GM19023 (cell line): ENCODE measurements at regions not wholly inside any gene's neighbourhood (a gene's known extent, or its start where the extent isn't known, plus 50 kb on each side); places are given as distances from the start of the nearest gene placed in this dataset.

Source experiments
- ATAC-seq: cut with Tn5 transposase; IDR thresholded peaks from one replicate; pipeline ENCODE4 v1.9.1; 2021; ENCODE audit warnings: mild to moderate bottlenecking, moderate library complexity; ENCODE audit not compliant: unreplicated experiment

DNA sequence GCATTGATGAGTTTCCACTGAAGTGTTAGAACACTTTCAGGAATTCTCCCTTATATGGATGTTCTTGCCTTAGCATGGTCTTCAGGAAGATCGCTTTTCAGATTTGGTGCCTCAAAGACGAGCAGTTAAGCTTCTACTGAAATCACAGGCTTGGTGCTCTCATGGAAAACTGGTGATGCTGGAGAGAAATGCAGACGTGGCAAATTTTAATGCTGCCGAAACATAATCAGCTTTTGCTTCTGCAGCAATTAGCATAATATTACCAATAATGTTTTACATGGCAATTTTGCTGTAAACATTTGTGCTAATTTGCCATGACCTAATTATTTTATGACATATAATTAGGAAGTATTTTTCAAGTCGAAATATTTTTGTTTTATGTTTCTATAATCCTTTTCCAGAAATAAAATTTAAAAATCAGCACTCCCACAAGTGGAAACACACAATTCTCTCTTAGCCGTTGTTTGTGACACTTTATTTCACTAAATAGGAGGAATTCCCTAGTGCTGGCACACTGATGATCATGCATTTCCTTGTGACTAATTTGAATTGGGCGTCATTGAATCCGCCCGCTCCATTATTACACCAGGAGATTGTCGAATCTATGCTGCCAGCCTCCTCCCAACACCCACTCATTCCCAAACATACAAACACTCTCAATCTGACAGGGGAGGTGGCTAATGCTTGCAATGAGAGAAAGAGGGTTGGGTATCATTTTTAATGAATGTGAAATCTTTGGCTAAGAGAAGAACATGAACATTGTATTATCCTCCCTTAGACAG, 506.8 kb upstream of the PPP2R3A start:
- no peak for ATAC-seq

DNA sequence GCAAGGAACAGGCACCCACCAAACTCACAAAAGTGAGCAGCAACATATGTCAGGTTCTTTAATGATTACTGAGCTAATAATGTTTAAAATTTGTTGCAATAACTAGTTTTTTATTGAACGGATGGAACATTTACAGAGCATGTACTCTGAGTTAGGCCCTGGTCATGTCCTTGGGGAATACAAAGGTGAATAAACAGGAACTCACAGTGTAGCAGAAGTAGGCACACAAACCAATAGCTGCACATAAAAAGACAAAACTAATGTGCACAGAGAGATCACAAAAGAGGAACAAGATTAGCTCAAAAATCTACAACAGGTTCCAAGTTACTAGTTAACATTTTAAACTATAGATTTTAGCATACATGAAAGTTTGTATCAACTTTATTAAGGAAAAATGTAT, 505.3 kb upstream of the PPP2R3A start:
- ATAC-seq: no peak

DNA sequence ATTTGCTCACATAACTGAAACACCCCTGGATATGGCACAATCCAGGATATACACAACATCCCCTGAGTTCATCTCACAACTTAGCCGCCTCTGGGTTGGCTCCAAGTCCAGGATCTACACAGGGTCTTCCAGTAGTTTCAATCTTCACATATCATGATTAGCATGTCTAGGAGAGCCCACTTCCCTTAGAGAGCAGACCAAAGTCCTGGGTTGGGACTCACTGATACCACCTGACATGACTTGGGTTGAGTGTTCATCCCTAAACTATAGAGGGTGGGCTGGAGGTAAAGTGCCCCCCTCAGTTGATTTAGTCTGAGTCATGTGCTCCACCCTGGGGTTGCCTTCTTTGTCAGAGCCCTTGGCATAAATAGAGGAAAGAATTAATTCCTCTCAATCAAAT, 493.6 kb upstream of the PPP2R3A start:
- ATAC-seq: no peak

DNA sequence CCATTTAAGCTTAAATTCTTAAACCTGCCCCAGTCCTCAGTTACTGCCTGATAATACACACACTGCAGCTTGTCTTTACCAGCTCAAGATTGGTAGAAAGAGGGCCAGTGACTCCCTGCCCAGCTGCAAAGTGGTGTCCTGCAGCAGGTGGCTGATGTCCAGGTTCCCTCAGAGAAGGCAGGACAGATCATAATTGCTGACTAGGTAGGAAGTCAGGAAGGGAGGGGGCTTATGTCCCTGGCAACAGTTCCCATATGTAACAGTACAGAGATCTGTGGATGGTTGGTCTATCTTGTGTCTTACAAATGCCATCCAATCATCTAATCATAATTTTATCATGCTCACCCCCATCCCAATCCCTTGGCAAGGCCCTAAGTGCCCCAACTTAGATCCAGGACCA, 492.1 kb upstream of the PPP2R3A start:
- ATAC-seq: no peak

DNA sequence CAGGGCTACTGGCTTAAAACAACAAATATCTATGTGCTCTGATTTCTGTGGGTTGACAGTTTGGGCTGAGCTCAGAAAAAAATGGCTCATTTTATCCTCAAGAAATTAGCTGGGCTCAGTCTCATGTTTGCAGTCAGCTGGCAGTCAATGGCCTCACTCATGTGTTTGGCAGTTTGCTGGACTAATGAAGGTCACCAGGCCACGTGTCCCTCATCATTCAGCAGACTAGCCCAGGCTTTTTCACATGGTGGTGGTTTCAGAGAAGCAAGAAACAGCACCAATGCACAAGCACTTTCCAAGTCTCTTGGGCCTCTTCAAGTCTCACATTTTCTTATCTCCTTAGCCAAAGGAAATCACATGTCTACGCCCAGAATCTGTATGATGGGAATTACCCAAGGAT, 478.3 kb upstream of the PPP2R3A start:
- no peak for ATAC-seq

DNA sequence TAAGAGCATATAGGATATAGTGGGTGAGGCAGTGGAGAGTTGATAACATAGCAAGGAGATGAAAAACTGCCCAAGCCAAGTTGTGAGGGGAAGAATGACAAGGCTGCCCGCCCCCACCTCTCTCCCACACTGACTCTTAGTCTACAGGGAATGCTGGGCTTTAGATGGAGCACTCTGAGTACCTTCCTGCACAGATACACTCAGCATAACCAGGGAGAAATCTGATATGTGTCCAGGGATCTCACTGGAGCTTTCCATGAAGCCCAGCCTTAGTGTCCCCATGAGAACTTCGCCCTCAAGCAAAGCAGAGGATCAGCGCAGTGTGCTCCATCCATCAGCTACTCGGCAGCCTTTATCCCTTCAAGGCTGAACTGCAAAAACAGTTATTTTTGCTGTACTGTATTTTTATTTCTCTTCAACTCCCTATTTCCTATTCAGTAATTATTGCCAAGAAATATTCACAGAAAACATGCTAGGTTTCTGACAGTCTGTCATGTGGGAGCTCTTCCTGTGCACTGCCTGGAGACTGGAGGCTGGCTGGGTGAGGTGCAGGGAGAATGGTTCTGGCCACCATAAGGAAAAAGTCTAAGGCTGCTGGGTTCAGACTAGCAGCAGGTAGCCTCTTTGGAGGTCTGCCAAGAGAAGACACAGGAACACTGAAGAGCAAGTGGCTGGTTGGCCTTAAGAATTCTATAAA, 475.2 kb upstream of the PPP2R3A start:
- ATAC-seq: no peak

DNA sequence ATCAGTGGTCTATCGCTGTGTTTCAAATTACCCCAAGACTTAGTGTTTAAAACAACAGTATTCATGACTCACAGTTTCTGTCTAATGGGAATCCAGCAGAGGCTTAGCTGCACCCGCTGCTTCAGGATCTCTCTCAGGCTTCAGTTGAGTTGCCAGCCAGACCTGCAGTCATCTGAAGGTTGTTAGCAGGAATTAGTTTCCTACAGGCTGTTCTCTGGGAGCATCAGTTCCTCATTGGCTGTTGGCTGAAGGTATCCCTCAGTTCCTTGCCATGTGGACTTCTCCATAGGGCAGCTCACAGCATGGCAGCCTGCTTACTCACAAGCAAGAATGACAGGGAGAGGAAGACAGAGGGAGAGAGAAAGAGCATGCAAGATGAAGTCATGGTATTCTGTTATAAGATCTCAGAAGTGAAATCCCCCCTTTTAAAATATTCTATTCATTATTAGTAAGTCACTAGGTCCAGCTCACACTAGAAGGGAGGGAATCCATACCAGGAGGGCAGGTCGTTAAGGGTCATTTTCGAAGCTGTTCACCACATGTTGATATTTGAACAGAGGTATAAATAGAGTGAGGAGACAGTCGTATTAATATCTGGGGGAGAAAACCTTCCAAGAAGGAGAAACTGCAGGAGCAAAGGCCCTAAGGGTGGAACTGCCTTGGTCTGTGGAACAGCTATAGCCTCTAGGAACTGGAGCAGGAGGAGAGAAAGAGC, 473.9 kb upstream of the PPP2R3A start:
- ATAC-seq: no peak

DNA sequence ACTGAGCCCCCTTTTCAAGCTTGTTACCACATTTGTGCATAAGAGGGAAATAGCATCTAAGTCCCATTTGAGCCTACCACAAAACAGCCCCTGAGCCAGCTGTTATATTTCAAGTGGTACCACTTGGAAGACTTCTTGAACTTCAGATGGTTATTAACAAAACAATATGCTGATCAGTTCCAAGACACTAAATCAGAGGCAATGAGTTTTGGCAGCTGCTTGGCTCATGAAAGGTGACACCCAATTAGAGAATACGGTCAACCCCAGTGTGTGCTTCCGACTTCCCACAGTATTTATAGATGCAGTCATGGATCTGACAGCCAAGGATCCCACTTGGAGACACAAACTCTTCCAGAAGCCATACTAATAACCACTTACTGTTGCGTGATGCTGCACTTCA, 469.6 kb upstream of the PPP2R3A start:
- no peak for ATAC-seq

DNA sequence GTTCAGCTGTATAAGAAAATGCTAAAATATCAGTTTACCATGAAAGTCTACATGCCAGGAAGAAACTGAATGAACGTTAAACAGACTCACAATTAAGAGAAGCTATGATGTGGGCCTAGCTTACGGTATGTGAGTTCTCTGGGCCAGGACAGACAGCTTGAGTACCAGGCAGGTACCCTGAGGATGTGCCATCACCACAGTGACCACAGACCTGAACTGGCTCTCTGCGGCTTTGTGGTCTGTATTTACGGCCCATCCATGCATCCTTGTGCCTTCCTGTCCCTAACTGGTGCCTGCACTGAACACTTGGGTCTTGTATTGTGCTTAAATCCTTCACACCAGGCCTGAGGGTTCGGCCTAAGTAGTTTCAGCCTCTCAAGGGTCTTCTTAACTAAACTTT, 467.5 kb upstream of the PPP2R3A start:
- ATAC-seq: no peak

DNA sequence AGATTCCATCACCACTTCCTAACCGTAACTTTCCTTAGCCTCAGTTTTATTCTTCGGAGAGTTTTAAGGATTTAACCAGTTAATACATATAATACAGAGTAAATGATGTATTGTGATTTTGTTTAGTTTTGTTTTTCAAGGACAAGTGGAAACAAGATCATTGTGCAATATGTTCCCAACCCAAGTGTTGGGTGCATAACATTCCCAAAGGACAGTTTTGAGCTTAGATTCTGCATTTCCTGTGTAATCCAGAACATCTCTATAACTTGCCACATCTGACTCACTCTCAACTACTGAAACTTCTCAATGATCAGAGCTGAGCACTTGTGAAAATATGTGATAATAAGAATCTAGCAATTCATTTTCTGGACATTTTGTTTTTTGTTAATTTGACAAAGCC, 466.1 kb upstream of the PPP2R3A start:
- no peak for ATAC-seq

DNA sequence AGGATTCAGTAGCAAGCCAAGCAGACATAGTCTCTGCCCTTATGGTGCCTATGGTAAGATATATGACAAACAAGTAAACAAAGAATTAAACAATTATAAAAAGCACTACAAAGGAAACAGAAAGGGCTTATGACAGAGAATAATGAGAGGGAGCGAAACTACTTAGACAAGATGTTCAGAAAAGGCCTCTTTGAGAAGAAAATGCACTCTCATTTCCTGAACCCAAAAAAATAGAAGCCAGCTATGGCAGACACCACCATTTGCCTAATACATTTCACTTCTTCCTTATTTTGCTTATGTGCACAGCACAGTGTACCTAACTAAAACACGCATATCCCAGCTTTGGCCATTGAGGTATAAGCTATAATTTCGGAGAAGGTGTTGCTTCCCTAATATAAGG, 465.5 kb upstream of the PPP2R3A start:
- ATAC-seq: no peak

DNA sequence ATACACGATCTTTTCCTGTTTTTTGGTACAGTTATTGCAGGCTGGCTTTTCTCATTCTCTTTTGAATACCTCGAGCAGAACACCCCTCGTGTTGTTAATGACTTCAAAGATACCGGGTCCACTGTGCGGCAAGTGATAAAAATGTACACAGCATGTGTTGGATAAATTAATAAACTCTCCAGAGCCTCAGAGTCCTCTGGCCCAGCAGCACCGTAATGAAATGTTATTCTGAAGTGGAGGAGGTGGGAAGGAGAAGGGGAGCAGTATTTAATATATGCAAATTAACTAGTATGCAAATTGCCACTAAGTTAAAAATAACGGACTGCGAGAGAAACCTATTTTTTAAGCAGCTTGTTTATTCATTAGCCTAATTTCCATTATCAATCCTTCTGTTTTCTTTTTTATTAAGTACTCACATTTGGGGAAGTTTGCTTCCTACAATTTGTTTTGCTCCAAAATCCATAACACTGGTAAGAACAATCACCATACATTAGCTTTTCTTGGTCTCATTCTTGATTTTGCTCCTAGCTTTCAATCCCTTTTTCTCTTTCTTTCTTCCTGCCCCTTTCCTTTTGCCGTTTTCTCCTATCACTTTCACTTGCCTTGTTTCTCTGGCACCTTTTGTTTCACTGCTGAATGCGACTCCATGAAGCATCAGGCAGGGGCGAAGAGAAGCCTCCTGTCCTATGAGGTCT, 462.3 kb upstream of the PPP2R3A start:
- ATAC-seq: no peak

DNA sequence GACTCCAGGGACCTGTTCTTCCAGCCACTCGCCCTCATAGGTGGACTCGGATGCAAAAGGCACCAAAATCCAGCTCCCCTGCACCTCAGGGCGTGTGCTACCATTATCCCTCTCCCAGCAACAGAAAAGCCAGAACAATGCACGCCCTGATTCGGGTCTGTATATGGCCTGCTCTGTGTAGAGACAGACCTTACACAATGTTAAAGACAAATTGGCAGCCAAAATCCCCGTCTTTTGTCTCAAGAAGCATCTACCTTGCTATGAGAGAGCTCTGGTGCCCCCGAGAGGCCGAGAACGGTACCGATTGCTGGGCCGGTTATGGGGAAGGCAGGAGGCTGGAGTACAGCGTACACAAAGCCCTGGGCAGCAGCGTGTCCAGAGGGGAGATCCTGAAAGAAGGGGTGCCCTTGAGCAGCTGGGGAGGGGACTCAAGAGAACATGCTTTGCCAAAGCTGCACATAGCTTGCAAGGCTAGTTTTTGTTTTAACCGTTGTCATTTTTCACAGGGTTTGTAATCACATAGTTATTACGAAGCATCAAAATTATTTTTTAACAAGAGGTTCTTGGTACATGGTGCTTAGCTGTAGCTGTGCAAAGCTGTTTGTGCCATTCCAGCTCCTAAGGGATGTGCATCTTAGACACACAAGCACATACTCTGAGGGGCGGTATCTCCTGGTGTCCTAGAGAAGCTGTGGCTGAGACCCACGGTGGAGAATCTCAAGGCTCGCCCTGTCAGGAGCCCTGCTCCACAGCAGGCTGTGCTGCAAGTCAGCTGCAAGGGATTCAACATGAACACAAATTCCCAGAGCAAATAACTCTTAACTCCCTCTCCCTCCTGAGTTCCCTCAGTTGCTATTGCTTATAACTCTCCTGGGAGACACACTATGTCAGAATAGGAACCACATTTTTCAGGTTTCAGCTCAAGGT, 461.5 kb upstream of the PPP2R3A start:
- peak; percentile 64 for ATAC-seq

DNA sequence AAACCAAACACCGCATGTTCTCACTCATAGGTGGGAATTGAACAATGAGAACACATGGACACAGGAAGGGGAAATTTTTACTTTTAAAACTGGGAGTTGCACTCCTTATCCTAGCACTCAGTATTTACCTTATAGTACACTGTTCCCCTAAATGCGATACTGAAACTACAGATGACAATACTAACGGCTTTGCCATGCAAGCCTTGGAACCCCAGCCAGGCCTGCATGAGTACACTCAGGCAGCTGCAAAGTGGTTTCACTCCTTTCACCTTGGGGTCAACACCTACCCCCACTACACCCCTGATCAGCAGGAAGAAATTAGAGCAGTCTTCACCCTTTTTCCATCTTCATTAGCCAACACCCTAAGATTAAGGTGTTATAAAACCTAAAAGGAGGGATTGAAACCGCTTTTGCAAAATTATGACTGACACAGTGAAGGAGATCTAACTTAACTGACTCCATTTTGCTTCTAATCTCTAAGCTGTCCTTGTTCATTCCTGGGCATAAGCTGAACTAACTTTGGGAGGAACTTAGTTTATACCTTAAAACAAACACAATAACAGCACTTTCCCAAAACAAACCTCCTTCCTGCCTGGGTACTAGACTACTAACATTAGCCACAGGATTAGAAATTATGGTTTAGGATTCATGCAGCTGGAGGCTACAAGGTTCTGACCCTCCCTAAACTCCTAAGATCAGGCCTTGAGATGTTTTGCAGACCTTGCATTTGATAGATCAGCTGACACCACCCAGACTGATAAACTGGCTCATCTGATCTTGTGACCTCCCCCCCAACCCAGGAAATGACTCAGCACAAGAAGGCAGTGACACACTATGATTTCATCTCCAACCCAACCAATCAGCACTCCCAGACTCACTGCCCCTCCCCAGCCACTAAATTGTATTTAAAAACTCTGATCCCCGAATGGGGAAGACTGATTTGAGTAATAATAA, 452.1 kb upstream of the PPP2R3A start:
- ATAC-seq: no peak

DNA sequence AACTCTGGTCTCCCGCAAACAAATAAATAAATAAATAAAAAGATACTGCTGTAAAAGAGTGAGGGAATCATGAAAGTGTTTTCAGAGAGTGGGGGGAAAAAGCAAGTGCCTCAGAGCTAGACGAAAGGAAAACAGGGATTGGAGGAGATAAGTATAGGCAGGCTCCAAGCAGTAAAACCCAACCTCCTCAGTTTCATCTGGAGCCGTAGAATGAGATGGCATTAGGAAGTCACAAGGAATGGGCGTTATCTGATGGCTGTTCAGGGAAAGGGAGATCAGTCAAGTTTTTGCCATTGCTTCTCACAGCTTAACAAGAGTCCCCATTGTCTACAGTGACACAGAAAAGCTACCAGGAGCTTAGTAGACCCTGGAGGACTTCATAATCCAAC, 451.5 kb upstream of the PPP2R3A start:
- ATAC-seq: no peak

DNA sequence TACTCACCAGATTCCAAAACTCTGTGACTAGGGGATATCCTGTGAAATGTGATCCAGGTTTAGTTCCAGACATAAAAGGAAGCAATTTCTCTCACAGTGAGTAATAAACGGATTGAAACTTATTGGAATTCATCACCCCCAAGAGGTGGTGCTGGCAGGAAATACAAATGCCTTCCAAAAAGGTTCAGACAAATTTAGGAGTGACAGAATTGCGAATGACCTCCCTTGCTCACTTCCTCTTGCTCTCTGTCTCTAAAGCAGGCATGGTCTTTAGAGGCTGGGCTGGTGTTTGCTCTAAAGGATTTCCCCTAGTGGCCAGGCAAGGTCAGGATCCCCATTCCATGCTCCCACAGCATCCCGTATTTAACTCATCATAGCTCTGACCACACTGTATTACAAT, 449.4 kb upstream of the PPP2R3A start:
- ATAC-seq: no peak

DNA sequence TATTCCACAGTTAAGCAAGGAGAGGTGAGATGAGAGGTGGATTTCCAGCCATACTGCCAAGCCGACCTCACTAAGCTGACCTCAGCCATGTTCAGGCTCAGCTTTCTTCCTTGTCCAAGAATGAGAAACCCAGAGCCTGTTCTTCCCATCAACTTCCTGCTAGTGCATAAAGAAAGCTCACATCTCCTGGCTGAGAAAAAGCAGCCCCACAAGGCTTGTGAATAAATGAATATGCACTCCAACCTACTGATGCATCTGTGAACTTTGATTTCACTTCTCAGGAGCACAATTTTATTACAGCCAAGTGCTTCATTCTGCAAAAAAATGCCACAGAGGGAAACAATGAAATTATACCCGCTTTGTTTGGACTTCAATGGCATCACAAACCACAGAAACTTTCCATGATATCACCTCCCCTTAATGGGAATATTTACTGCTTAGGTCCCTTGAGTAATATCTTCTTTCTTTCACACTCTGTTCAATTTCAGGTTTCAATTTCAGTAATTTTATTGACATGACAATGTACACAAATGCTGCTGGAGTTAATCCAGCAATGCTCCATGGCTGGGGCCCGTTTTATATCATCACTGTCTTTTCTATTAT, 437.0 kb upstream of the PPP2R3A start:
- no peak for ATAC-seq

DNA sequence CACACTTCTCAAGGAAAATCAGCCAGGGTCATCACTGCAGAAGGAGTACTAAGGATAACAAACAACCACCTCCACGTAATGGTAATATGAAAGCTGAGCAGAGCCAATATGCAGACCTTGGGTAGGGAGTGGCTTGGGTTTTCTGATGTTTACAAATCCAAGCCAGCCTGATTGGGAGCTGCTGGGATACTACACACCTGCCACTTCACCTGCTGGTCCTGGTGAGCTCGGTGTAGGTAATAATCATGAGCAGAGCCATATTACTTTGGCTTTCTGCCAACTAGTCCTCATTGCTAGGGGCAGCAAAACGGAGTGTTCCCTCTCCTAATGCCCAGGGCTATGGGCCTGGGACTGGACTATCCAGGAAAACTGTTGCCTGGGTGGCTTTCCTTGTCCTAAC, 433.5 kb upstream of the PPP2R3A start:
- no peak for ATAC-seq

DNA sequence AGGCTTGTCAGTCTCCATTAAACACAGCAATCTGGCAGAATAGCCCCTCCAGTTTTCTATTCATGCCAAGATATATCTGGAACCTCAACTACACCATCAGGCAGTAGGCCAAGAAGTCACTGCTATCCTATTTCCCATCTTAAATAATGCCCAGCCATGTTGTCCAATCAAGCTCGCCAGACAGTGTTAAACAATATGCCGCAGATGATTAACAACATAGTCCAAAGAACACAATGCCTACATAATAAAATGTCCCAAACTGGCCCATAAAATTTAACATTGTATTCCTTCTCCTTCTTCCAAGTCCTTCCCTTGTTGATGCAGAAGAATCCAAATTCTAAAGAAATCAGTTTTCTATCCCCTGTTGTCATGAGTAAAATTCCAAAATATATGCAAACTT, 427.4 kb upstream of the PPP2R3A start:
- ATAC-seq: no peak
